Caco-2 (cell line): ENCODE measurements at regions not wholly inside any gene's neighbourhood (a gene's known extent, or its start where the extent isn't known, plus 50 kb on each side); places are given as distances from the start of the nearest gene placed in this dataset.

ENCODE experiments used
- BruUV-seq: library from RNA; stranded (reverse); fragments of 400-500 nt; replicated peaks from 2 replicates; lab custom pipeline; 2021; lab: Mats Ljungman, UMichigan
- CTCF ChIA-PET: fragments of 300-600 bp; sonication (Branson Sonifier 250); formaldehyde crosslinking; loops from one replicate; lab custom pipeline; 2022; ENCODE audit warnings: antibody characterized with exemption; lab: Charles Lee
- POLR2A ChIA-PET: fragments of 300-600 bp; sonication (Branson Sonifier 250); formaldehyde crosslinking; loops from one replicate; lab custom pipeline; 2022; ENCODE audit warnings: antibody characterized with exemption; lab: Charles Lee
- DNase-seq, 2 experiments: peaks; one replicate each; pipeline versions ENCODE4 v3.0.0 to v3.0.0-alpha.2; 2020 to 2022
- H3K27me3 ChIP-seq: replicated peaks from 2 replicates; pipeline ENCODE4 v1.6.0; 2011; ENCODE audit warnings: low read length; ENCODE audit not compliant: control insufficient read depth, insufficient read depth
- H3K36me3 ChIP-seq: 2 replicates; pipeline ENCODE4 v1.5.1; 2011; ENCODE audit warnings: low read length; ENCODE audit not compliant: control insufficient read depth, insufficient read depth
- H3K4me1 ChIP-seq: fragments of 250-450 bp; sonication (Bioruptor Pico); 2 replicates; pipeline ENCODE4 v1.5.1; 2020; ENCODE audit warnings: mild to moderate bottlenecking
- H3K4me3 ChIP-seq: 2 replicates; pipeline ENCODE4 v1.5.1; 2011; ENCODE audit warnings: low read depth, mild to moderate bottlenecking, control low read depth, low read length
- H3K9me3 ChIP-seq: fragments of 250-450 bp; sonication (Bioruptor Pico); 2 replicates; pipeline ENCODE4 v1.5.1; 2020; ENCODE audit warnings: mild to moderate bottlenecking, moderate library complexity
- H3K27ac Mint-ChIP-seq: one replicate; pipeline ENCODE4 v1.8.0; 2022; ENCODE audit warnings: mixed read lengths; ENCODE audit not compliant: unreplicated experiment
- H3K27me3 Mint-ChIP-seq: one replicate; pipeline ENCODE4 v1.8.0; 2022; ENCODE audit warnings: mixed read lengths; ENCODE audit not compliant: insufficient read depth, unreplicated experiment
- H3K36me3 Mint-ChIP-seq: one replicate; pipeline ENCODE4 v1.8.0; 2022; ENCODE audit warnings: mild to moderate bottlenecking, mixed read lengths; ENCODE audit not compliant: insufficient read depth, unreplicated experiment
- H3K4me1 Mint-ChIP-seq: one replicate; pipeline ENCODE4 v1.8.0; 2022; ENCODE audit warnings: low read depth, mixed read lengths; ENCODE audit not compliant: unreplicated experiment
- H3K4me3 Mint-ChIP-seq: one replicate; pipeline ENCODE4 v1.8.0; 2022; ENCODE audit warnings: mild to moderate bottlenecking, moderate library complexity, mixed read lengths; ENCODE audit not compliant: unreplicated experiment
- H3K9me3 Mint-ChIP-seq: one replicate; pipeline ENCODE4 v1.8.0; 2022; ENCODE audit warnings: mixed read lengths; ENCODE audit not compliant: unreplicated experiment
- CTCF ChIP-seq, 2 experiments: fragments of 200-600 bp in 1 of 2; IDR thresholded peaks; 1 replicate in 1 of 2; 2 replicates in 1 of 2; pipeline versions ENCODE4 v1.5.1 to v1.8.0; 2011 to 2022; ENCODE audit warnings: antibody characterized with exemption in 1 of 2, control low read depth in 1 of 2, inconsistent platforms in 1 of 2, low read depth in 1 of 2, low read length in 1 of 2, mild to moderate bottlenecking in 1 of 2, moderate library complexity in 1 of 2; ENCODE audit not compliant: insufficient read depth in 1 of 2, severe bottlenecking in 1 of 2, unreplicated experiment in 1 of 2
- intact Hi-C: fragments of 100-400 bp; cut with micrococcal nuclease; formaldehyde crosslinking; loops from one replicate; pipeline ENCODE4 v1.10.0; 2022; ENCODE audit not compliant: unreplicated experiment

GRCh38 chr1:65525266-65526048 is 105.0 kb downstream of the LEPR start:
- Mint-ChIP-seq H3K4me1 (peaks cover 6% of the 10 kb centered on the region), H3K27ac (no peak overlapping the region), H3K36me3 (no peaks in the 10 kb centered on the region), H3K9me3 (no peaks in the 10 kb centered on the region), H3K4me3 (no peak overlapping the region), H3K27me3 (no peaks in the 10 kb centered on the region)
- no peak overlapping the region for H3K4me3 ChIP-seq
- H3K27me3 ChIP-seq, result no peaks in the 10 kb centered on the region
- H3K36me3 ChIP-seq, result no peaks in the 10 kb centered on the region
- no peaks in the 10 kb centered on the region for H3K9me3 ChIP-seq
- CTCF ChIA-PET, result no interaction called here
- DNase-seq, result no peak
- no peaks in the 10 kb centered on the region for H3K4me1 ChIP-seq
- POLR2A ChIA-PET, result no interaction called here
- no TSS peak for BruUV-seq
- no peak for TF ChIP-seq CTCF (IDR thresholded peaks at IDR 0.05; ENCODE audit: insufficient read depth in 1 of 2, low read depth in 1 of 2, low read length in 1 of 2, severe bottlenecking in 1 of 2, unreplicated experiment in 1 of 2)
- intact Hi-C loops, result no loop called here

- H3K9me3 Mint-ChIP-seq, result no peaks in the 10 kb centered on the region
- no peaks in the 10 kb centered on the region for H3K36me3 ChIP-seq
- H3K4me1 Mint-ChIP-seq, result peaks cover 6% of the 10 kb centered on the region
- BruUV-seq, result no TSS peak
- no peak overlapping the region for H3K27ac Mint-ChIP-seq
- no peaks in the 10 kb centered on the region for H3K4me1 ChIP-seq
- no peaks in the 10 kb centered on the region for H3K36me3 Mint-ChIP-seq
- no peaks in the 10 kb centered on the region for H3K9me3 ChIP-seq
- POLR2A ChIA-PET, result no interaction called here
- DNase-seq, result no peak
- no peak overlapping the region for H3K4me3 Mint-ChIP-seq
- intact Hi-C loops, result no loop called here
- no peak overlapping the region for H3K4me3 ChIP-seq
- no peak for TF ChIP-seq CTCF (IDR thresholded peaks at IDR 0.05; ENCODE audit: insufficient read depth in 1 of 2, low read depth in 1 of 2, low read length in 1 of 2, severe bottlenecking in 1 of 2, unreplicated experiment in 1 of 2)
- H3K27me3 Mint-ChIP-seq, result no peaks in the 10 kb centered on the region
- no peaks in the 10 kb centered on the region for H3K27me3 ChIP-seq
- CTCF ChIA-PET, result no interaction called here
Observed at GRCh38 chr1:65526049-65526556, 105.6 kb downstream of the LEPR start.

- Mint-ChIP-seq H3K27me3 (no peaks in the 10 kb centered on the region), H3K4me3 (no peak overlapping the region), H3K27ac (no peak overlapping the region), H3K4me1 (peaks cover 6% of the 10 kb centered on the region), H3K36me3 (no peaks in the 10 kb centered on the region), H3K9me3 (peaks cover 7% of the 10 kb centered on the region)
- Histone ChIP-seq H3K27me3 (no peaks in the 10 kb centered on the region), H3K9me3 (no peaks in the 10 kb centered on the region), H3K4me1 (no peaks in the 10 kb centered on the region), H3K4me3 (no peak overlapping the region), H3K36me3 (no peaks in the 10 kb centered on the region)
- no TSS peak for BruUV-seq
- POLR2A ChIA-PET, result no interaction called here
- no peak for DNase-seq
- no peak for TF ChIP-seq CTCF (IDR thresholded peaks at IDR 0.05; ENCODE audit: insufficient read depth in 1 of 2, low read depth in 1 of 2, low read length in 1 of 2, severe bottlenecking in 1 of 2, unreplicated experiment in 1 of 2)
- CTCF ChIA-PET, result no interaction called here
- intact Hi-C loops, result no loop called here
Observed at GRCh38 chr1:65527190-65527589, 106.7 kb downstream of the LEPR start.
